Kidney (tissue), 13 donors: ENCODE measurements at regions not wholly inside any gene's neighbourhood (a gene's known extent, or its start where the extent isn't known, plus 50 kb on each side); places are given as distances from the start of the nearest gene placed in this dataset.

Experiments used
- DNase-seq, 5 donors: peaks; one replicate each; pipeline ENCODE4 v3.0.0-alpha.2; 2013 to 2020
- FAIRE-seq: peaks from 2 replicates; lab custom pipeline; 2012; peaks lifted over from hg19 to GRCh38; lab: Jason Lieb, UNC
- H3K27ac ChIP-seq, 2 donors: one replicate each; pipeline ENCODE4 v1.7.0; 2013; ENCODE audit warnings: low read depth in 2 of 2, low read length in 2 of 2, inconsistent platforms in 1 of 2
- H3K27me3 ChIP-seq: one replicate; pipeline ENCODE4 v1.7.1; 2013; ENCODE audit warnings: low read length, inconsistent platforms; ENCODE audit not compliant: control insufficient read depth, insufficient read depth
- H3K36me3 ChIP-seq, 3 donors: one replicate each; pipeline versions ENCODE4 v1.7.0 to v1.7.1; 2013; ENCODE audit warnings: low read length in 3 of 3, control low read depth in 1 of 3, inconsistent platforms in 1 of 3; ENCODE audit not compliant: insufficient read depth in 3 of 3, control insufficient read depth in 2 of 3
- H3K4me1 ChIP-seq, 3 donors: one replicate each; pipeline versions ENCODE4 v1.7.0 to v1.7.1; 2013; ENCODE audit warnings: low read length in 3 of 3, inconsistent platforms in 1 of 3, low read depth in 1 of 3; ENCODE audit not compliant: control insufficient read depth in 2 of 3, insufficient read depth in 2 of 3
- H3K4me3 ChIP-seq, 3 donors: one replicate each; pipeline versions ENCODE4 v1.7.0 to v1.8.1; 2013; ENCODE audit warnings: low read length in 3 of 3, control low read depth in 1 of 3, inconsistent platforms in 1 of 3
- H3K9ac ChIP-seq, 3 donors: one replicate each; pipeline versions ENCODE4 v1.7.0 to v1.7.1; 2013; ENCODE audit warnings: low read length in 3 of 3, control low read depth in 1 of 3, inconsistent platforms in 1 of 3
- H3K9me3 ChIP-seq, 3 donors: one replicate each; pipeline versions ENCODE4 v1.7.0 to v1.7.1; 2013; ENCODE audit warnings: low read length in 3 of 3, control low read depth in 1 of 3, inconsistent platforms in 1 of 3; ENCODE audit not compliant: control insufficient read depth in 2 of 3, insufficient read depth in 1 of 3
- CTCF ChIP-seq: IDR thresholded peaks from 3 replicates; pipeline ENCODE4 v1.5.1; 2012; ENCODE audit warnings: mild to moderate bottlenecking, moderate library complexity, borderline replicate concordance; ENCODE audit not compliant: insufficient read depth; ENCODE audit errors: extremely low read depth
- intact Hi-C: fragments of 100-400 bp; cut with DNase I; formaldehyde crosslinking; loops from one replicate; pipeline ENCODE4 v1.11.1; 2022
- donor health status: control.
- donor health status: control.
- donor health status: control.
- donor health status: control.
- donor health status: control.
- donor health status: DM: yes; HTN: yes; CAD: no.
- donor health status: Normal renal cell carcinoma (clear cell type).

- no peak for DNase-seq
- no peak overlapping the region for H3K4me3 ChIP-seq
- H3K36me3 ChIP-seq = no peaks in the 10 kb centered on the region
- no peak overlapping the region for H3K27ac ChIP-seq
- intact Hi-C loops = no loop called here
- H3K9me3 ChIP-seq = no peaks in the 10 kb centered on the region
- FAIRE-seq = no peak
- no peaks in the 10 kb centered on the region for H3K27me3 ChIP-seq
- no peak overlapping the region for H3K9ac ChIP-seq
- H3K4me1 ChIP-seq = no peaks in the 10 kb centered on the region
- no peak for TF ChIP-seq CTCF
Observed at GRCh38 chr13:65155861-65156260, 2074.3 kb downstream of the PCDH9 start.

- no peak overlapping the region for H3K9ac ChIP-seq
Observed at GRCh38 chr13:65154661-65155447, 2075.3 kb downstream of the PCDH9 start.

GRCh38 chr13:65149687-65150086, 2080.4 kb downstream of the PCDH9 start:
- TF ChIP-seq CTCF = no peak
- intact Hi-C loops = no loop called here
- FAIRE-seq = no peak
- Histone ChIP-seq H3K27me3 (no peaks in the 10 kb centered on the region), H3K4me3 (no peak overlapping the region), H3K36me3 (no peaks in the 10 kb centered on the region), H3K9me3 (no peaks in the 10 kb centered on the region), H3K27ac (no peak overlapping the region), H3K4me1 (no peaks in the 10 kb centered on the region), H3K9ac (no peak overlapping the region)
- DNase-seq = peak in 1 of 5 donors; percentile 56

More at GRCh38 chr13:65154661-65155447, 2075.3 kb downstream of the PCDH9 start:
- intact Hi-C loops = no loop called here
- no peaks in the 10 kb centered on the region for H3K36me3 ChIP-seq
- no peak for TF ChIP-seq CTCF
- DNase-seq = no peak
- no peak overlapping the region for H3K27ac ChIP-seq
- no peak overlapping the region for H3K4me3 ChIP-seq
- no peaks in the 10 kb centered on the region for H3K4me1 ChIP-seq
- H3K27me3 ChIP-seq = no peaks in the 10 kb centered on the region
- no peaks in the 10 kb centered on the region for H3K9me3 ChIP-seq
- no peak for FAIRE-seq
